HG02623 (cell line): ENCODE measurements at regions not wholly inside any gene's neighbourhood (a gene's known extent, or its start where the extent isn't known, plus 50 kb on each side); places are given as distances from the start of the nearest gene placed in this dataset.
"Not testable (repeated sequence)": the region's sequence is repeated elsewhere in the genome, so short reads cannot be mapped to it uniquely, and the experiment has no call there.

Source experiments
- ATAC-seq: cut with Tn5 transposase; IDR thresholded peaks from one replicate; pipeline ENCODE4 v1.9.1; 2021; ENCODE audit warnings: moderate library complexity; ENCODE audit not compliant: unreplicated experiment

- ATAC-seq = no peak
These were observed 860.0 kb upstream of the ZEB2 start for GRCh38 chr2:145379934-145380333.

- no peak for ATAC-seq
These were observed 854.2 kb upstream of the ZEB2 start for GRCh38 chr2:145374165-145374564.

- not testable (repeated sequence) for ATAC-seq
These were observed 847.4 kb upstream of the ZEB2 start for GRCh38 chr2:145367334-145367733.

- ATAC-seq = no peak
These were observed 846.4 kb upstream of the ZEB2 start for GRCh38 chr2:145366341-145366740.

- ATAC-seq = no peak
These were observed 840.3 kb upstream of the ZEB2 start for GRCh38 chr2:145360129-145360790.

GRCh38 chr2:145359561-145359960 lies 839.6 kb upstream of the ZEB2 start:
- ATAC-seq = no peak

- ATAC-seq = no peak
These were observed 836.1 kb upstream of the ZEB2 start for GRCh38 chr2:145356056-145356455.

GRCh38 chr2:145352484-145352883 lies 832.6 kb upstream of the ZEB2 start:
- ATAC-seq = no peak

GRCh38 chr2:145351864-145352425 lies 832.0 kb upstream of the ZEB2 start:
- no peak for ATAC-seq

GRCh38 chr2:145350011-145350410 lies 830.1 kb upstream of the ZEB2 start:
- no peak for ATAC-seq

GRCh38 chr2:145344076-145344724 lies 824.3 kb upstream of the ZEB2 start:
- no peak for ATAC-seq

- ATAC-seq = no peak
These were observed 823.4 kb upstream of the ZEB2 start for GRCh38 chr2:145343287-145343686.

GRCh38 chr2:145341536-145341935 lies 821.6 kb upstream of the ZEB2 start:
- ATAC-seq = no peak

GRCh38 chr2:145339646-145340045 lies 819.7 kb upstream of the ZEB2 start:
- ATAC-seq = no peak

- no peak for ATAC-seq
These were observed 812.4 kb upstream of the ZEB2 start for GRCh38 chr2:145332210-145332898.

GRCh38 chr2:145329971-145330370 lies 810.1 kb upstream of the ZEB2 start:
- no peak for ATAC-seq

- no peak for ATAC-seq
These were observed 805.6 kb upstream of the ZEB2 start for GRCh38 chr2:145325485-145325884.

- no peak for ATAC-seq
These were observed 804.8 kb upstream of the ZEB2 start for GRCh38 chr2:145324748-145325147.

- no peak for ATAC-seq
These were observed 803.6 kb upstream of the ZEB2 start for GRCh38 chr2:145323512-145323911.

GRCh38 chr2:145321344-145321743 lies 801.4 kb upstream of the ZEB2 start:
- peak; percentile 57 for ATAC-seq

- no peak for ATAC-seq
These were observed 796.6 kb upstream of the ZEB2 start for GRCh38 chr2:145316496-145316895.

- no peak for ATAC-seq
These were observed 795.1 kb upstream of the ZEB2 start for GRCh38 chr2:145315053-145315452.
